HG03378 (cell line): ENCODE measurements at regions not wholly inside any gene's neighbourhood (a gene's known extent, or its start where the extent isn't known, plus 50 kb on each side); places are given as distances from the start of the nearest gene placed in this dataset.
"Not testable (repeated sequence)": the region's sequence is repeated elsewhere in the genome, so short reads cannot be mapped to it uniquely, and the experiment has no call there.

Experiments used
- ATAC-seq: cut with Tn5 transposase; IDR thresholded peaks from one replicate; pipeline ENCODE4 v1.9.1; 2021; ENCODE audit warnings: mild to moderate bottlenecking, moderate library complexity; ENCODE audit not compliant: unreplicated experiment

DNA sequence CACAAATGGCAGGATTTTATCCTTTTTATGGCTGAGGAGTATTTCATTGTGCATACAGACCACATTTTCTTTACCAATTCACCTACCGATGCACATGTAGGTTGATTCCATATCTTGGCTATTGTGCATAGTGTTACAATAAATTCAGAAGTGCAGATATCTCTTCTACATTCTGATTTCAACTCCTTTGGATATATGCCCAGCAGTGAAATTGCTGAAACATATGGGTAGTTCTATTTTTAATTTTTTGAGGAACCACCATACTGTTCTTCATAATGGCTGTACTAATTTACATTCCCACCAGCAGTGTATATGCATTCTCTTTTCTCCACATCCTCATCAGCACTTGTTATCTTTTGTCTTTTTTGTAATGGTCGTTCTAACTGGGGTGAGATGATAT is 1290.3 kb downstream of the XPNPEP1 start:
- no peak for ATAC-seq

DNA sequence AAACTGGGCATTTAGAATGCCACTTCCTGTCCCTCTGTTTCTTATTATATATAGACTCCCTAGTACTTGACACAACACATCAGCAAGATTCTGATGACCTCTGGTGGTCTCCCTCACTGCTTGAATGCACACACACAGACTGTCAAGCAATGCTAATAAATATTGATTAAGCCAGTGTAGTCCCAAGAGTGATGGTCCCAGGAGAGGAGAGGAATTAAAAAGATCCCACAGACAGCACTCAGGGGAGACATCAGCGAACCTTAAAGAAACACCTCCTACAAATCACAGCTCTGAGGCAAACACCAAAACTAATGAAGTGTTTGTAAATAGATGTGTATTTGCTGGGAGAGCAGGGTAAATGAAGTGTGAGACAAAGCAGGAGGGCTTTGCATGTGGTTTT is 1291.2 kb downstream of the XPNPEP1 start:
- ATAC-seq = no peak

DNA sequence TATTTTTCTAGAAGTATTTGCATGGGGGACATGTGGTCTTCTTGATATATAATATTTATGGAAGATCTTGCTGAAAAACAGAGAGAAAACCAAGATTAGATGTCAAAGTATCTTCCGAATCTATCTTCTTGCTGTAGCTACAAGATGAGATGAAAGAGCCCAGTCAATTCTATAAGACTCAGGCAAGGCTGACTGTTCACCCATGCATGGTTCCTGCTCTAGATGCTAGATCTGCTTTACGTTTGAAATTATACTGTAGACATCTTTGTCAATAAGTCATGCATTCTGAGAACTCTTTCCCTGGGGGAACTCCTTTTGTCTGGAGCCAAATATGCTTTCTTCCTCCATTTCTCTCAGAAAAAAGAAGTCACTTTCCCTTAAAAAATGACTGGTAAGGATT is 1292.0 kb downstream of the XPNPEP1 start:
- ATAC-seq = peak; percentile 91

DNA sequence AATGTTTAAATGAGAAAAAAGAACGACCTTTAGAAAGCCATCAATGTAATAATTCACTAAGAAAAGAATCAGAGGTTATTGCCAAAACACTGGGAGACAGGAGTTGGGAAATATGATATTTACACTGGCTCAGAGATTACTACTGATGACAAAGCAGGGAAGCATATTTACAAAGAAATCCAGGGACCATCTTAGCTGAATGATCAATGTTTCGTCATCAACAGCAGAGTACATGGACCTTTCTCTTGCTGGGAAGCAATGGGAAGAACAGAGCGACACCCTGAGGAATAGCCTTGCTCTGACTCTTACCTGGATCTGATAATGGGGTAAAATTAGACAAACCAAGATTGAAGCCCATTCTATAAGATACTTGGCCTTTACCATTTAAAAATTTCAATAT is 1293.5 kb downstream of the XPNPEP1 start:
- no peak for ATAC-seq

DNA sequence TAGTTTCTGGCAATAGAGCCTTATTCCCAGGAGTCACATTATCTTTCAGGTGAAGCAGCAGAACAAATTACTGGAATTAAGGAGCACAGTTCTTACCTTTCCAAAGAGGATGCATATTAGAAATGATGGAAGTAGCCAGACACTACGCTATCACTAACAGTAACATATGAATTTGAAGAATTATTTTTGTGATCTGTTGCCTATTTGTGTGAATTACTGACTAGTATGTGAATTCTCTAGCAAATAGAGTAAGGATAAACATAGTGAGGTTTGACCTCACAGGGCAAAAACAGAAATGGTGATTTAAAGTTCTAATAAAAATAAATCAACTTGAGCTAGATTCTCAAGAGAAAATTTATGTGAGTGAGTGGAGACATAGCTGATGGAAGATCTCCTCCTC is 1299.3 kb downstream of the XPNPEP1 start:
- no peak for ATAC-seq

DNA sequence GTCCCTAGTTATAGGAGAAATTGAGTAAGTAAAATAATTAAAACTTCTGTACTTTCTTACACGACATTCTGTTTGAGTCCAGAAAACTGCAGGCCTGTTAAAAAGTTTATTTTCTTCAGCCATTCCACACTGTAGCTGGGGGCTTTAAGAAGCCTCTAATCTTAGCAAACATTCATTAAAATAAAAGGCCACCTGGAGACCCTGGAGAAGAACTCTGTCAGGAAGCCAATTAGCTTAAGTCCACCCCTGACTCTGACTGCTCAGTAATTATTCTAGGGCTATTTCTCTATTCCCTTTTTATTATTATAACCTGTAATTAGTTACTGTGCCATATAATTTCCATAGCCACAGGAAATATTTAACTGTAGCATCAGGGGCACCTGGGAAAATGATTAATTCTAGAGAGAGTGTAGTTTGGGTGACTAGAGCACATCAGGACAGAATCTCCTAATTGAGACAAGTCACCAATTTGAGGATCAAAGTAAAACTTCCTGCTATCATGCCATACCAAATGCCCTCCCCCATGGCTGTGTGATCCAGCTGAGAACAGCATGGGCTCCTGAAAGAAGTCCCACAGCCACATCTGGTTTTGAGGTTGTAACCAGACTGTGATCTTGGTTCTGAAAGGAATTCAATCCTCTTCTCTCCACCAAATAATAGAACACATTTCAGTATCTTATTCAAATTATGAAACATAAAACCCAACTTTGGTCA is 1302.3 kb downstream of the XPNPEP1 start:
- ATAC-seq = no peak

DNA sequence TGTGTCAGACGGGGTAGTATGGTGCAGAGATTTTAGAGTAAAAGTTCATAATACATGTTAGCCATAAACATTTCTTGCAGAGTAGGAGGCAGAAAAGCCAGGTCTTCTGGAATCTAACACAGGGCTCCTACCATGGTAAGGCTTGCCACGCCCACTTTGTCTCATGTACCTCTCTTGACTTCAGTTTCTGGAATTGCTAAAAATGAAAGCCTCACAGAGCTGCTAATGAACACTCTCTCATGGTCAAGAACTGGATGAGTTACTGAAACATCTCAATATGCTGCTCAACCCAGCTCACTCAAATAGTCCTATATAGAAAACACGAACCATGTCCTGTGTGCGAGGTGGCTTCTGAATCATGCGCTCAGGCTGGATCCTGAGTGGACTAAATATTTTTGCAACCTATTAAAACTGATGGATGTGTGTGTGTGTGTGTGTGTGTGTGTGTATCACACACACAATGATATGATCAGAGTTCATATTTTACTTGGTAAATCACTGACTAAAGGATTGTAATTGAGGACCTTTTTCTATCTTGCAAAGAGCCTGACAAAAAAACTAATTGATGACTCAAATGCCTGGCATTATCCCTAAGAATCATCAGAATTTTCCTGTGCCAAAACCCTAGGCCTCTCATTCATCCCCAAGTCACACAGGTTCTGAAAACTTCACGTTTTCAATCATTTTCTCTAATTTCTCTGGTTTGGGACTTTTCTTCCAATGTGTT is 1306.6 kb downstream of the XPNPEP1 start:
- ATAC-seq = no peak

DNA sequence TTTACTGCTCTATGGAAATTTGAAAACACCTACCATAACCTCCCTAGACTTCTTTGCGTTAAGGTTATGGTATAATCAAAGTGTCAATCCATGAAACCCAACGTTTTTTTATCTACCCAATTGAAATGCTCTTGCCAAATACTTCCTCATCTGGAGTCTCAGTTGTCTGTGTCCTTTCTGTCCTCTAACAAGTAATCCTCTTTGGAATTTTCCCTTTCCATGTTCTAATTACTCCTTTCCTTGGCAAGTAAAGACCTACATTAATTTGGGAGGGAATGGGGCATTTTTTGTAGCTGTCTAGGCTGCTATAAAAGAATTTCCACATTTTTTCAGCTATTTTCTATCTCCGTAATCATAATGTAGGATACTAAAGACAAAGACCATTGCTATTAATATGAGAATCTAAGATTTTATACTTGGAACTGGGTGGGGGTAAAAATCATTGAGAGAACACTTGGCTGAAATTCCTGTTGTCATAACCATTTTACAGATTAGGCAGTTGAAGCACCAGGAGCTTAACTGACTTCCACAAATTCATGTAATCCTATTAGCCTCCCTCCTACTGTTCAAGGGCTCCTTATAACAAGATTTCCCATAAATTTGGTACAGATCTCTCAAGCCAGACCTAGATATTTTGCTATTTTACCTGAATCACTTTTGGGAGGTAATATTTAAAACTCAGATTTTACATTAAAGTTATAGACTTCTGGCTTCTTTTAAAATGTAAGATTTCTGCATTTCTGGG is 1307.6 kb downstream of the XPNPEP1 start:
- no peak for ATAC-seq

DNA sequence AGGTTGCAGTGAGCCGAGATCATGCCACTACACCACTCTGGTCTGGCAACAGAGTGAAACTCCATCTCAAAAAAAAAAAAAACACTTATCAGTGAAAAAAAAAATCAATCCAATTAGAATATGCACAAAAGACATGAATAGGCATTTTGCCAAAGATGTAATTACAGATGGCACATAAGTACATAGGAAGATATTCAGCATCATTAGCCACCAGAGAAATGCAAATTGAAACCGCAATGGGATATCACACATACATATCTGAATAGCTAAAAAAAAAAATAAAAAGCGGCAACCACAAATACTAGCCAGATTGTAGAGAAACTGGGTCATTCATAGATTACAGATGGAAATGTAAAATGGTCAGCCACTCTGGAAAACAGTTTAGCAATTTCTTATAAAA is 1310.8 kb downstream of the XPNPEP1 start:
- ATAC-seq = no peak

DNA sequence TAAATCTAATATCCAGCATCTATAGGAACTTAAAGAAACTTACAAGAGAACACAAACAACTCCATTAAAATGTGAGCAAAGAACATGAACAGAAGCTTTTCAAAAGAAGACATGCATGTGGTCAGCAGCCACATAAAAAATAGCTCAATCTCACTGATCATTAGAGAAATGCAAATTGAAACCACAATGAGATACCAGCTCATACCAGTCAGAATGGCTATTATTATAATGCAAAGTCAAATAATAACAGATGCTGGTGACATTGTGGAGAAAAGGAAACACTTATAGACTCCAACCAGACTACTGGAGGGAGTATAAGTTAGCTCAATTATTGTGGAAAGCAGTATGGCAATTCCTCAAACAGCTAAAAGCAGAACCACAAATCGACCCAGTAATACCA is 1314.5 kb downstream of the XPNPEP1 start:
- no peak for ATAC-seq

DNA sequence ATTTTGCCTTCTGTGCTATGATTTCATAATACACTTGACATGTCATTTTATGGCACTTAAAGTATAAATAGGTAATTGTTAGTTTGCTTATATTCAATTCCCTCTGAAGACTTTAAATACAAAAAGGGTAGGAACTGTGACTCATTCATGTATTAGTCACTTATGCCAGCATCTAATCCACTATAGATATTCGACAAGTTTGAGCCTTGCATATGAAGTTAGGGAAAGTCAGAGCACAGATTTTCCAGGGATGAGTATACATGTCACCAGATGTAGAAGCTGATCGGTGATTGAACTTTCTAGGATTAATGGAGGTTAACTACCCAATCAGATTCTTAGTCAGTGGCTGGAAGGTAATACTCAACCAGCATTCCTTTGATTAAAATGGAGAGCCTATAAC is 1321.5 kb downstream of the XPNPEP1 start:
- ATAC-seq = no peak

DNA sequence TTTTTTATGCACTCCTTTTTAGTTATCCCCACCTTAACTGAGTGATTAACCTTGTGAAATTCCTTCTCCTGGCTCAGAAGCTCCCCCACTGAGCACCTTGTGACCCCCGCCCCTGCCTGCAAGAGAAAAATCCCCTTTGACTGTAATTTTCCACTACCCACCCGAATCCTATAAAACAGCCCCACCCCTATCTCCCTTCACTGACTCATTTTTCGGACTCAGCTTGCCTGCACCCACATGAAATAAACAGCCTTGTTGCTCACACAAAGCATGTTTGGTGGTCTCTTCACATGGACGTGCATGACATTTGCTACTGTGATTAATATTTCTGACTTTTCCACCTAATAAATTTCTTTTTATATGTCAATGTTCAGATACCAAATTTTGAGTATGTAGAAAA is 1322.8 kb downstream of the XPNPEP1 start:
- ATAC-seq = not testable (repeated sequence)

DNA sequence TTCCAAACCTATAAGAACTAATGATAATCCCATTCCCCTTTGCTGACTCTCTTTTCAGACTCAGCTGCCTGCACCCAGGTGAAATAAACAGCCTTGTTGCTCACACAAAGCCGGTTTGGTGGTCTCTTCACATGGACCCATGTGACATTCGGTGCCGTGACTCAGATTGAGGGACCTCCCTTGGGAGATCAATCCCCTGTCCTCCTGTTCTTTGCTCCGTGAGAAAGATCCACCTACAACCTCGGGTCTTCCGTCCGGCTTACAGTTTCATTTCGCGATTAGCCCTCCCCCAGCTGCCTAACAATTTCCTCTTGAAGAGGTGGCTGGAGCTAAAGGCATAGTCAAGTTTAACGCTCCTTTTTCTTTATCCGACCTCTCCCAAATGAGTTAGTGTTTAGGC is 1324.0 kb downstream of the XPNPEP1 start:
- ATAC-seq = not testable (repeated sequence)

DNA sequence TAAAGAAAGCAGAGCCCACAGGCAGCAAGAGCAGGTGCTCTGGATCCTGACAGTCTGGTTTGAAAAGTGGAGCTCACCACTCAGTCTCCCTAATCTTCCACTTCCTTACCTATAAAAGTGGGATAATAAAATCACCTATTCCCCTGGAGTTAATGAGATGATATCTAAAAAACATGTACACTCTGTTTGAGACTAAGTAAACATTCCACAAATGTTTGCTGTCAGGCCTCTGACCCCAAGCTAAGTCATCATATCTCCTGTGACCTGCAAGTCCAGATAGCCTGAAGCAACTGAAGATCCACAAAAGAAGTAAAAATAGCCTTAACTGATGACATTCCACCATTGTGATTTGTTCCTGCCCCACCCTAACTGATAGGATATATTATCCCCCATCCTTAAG is 1324.5 kb downstream of the XPNPEP1 start:
- no peak for ATAC-seq

DNA sequence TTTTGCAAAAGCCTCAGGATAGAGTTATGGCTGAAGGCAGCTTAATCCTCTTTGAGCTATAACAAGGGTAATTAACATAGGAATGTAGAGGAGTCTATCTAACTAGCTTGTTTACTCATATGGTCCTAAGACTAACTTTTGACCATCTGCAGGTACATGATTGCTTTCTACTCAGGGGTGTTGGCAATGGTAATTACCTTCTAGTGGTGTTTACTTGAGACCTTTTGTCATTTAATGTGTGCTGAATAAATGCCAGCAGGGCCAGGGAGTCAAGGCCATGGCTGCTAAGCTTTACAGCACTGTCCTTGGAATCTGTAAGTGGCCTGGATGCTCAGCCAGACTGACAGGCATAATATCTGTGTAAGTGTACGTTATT is 1325.0 kb downstream of the XPNPEP1 start:
- no peak for ATAC-seq

DNA sequence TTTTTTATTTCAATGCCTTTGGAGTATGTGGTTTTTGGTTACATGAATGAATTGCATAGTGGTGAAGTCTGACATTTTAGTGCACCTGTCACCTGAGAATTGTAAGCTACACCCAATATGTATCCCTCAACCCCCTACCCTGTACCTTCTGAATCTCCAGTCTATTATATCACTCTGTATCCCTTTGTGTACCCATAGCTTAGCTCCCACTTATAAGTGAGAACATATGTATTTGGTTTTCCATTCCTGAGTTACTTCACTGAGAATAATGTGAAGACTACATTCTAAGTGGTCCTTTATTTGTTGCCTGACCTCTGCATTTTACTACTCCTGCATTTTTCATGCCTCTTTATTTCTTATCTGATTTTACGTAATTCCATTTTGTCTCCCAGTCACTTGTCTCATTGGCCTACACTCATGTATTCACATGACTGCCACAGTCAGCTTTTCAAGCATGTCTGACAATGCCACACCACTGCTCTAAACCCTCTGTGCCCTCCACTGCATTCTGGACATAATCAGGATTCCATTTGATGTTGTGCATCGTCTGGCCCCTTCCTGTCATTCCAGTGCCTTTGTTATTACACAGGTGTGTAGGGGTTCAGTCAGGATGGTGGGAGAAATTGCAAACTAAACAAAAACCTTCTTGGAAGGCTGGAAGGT is 1325.5 kb downstream of the XPNPEP1 start:
- no peak for ATAC-seq

DNA sequence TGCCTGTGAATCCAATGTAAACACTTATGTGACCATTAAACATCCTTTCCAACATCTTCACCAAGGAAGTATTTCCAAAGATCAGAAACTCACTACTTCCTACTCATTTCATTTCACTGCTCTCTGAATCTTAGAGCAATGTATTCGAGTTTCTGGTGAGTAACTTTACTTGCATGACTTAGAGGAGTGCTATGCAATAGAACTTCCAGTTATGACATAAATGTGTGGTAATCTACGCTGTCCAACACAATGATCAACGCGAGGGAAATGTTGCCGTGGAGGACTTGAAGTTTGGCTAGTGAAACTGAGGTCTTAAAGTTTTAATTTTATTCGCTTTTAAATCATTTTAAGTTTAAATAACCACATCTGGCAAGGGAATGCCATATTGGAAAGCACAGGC is 1326.3 kb downstream of the XPNPEP1 start:
- no peak for ATAC-seq

DNA sequence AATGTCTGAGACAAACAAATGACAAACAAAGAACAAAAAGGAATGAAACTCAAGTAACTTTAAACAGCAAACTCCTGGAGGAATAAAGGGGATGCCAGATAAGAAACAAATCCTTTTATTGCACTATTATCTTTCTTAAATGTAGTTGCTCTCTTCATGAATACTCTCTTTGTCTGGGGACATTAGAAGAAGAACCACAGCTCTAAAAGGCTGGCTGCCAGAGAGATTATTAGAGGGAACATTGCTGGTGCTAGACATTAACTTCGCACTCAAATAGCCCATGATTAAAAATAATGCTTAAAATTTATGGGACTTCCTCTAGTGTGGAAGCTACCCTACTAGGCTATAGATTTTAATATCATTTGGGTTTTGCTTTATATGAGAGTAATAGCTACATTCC is 1330.4 kb downstream of the XPNPEP1 start:
- no peak for ATAC-seq

DNA sequence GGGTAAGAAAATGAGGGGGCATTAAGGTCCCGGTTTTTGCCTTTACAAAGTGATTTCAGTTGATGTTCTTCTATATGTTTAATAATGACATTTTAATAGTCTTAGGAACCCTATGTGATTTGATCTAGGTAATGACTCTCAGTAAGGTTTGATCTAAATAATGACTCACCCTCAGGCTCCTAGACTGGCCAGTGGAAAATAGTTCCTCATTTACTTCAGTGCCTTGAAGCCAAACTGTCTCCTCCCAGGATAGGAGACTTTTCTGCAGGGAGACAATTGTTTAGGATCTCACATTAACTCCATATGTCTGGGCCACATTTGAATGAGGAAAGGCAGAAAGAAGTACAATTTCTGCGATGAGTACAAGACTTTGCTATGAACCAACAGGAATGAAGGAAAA is 1331.9 kb downstream of the XPNPEP1 start:
- no peak for ATAC-seq

DNA sequence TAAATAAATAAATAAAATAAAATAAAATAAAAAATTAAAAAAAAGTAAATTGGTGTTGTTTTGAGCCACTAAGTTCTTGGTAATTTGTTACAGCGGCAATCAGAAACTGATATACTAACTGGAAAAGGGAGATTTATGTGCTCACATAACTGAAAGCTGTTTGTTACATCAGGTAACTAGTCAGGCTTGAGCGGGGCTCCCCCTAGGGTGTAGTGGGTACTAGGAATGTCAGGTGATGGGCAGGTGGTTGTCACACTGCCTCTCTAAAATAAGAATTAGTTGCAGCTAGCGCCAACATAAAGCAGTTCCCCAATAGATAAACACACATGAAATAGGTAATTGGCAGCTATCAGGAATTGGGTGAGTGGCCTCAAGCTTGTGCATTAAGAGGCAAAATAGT is 1336.9 kb downstream of the XPNPEP1 start:
- no peak for ATAC-seq

DNA sequence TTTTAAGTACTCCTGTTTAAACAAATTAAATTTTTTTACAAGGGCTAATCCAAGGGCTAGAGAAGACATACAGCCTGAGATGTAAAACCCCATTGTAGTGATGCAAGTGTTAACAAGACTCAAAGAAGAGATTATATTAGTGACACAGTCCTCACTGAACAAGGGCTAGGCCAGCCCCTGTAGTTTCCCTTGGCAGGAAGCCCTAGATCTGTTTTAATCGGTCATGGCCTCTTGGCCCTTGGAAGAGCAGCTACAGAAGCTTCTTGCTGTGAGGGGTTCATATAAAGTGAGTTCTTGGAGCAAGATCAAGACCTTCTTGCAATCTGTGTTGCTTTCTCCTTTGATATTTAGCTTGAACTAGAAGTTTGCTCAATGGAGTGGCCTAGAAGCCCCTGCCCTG is 1339.4 kb downstream of the XPNPEP1 start:
- no peak for ATAC-seq

DNA sequence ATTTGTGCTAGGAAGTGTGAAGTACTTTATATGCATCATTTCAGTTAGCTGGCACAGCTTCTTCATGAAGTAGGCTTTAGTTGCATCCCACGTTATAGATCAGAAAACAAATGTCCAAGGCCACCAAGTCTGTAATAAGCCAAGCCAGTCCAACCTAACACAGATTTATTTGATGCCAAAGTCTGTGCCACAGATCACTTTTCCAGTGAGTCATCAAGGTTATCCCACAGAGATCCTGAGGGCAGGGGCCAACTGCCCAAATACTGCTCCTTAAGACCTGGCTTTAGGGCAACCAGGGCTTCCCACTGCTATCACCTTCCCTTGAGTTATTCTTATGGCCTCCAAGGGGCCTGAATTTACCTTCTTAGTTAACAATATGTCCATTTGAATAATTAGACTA is 1340.4 kb downstream of the XPNPEP1 start:
- no peak for ATAC-seq
